Mesenchymal stem cell (in vitro differentiated cells and primary cell): ENCODE measurements at regions not wholly inside any gene's neighbourhood (a gene's known extent, or its start where the extent isn't known, plus 50 kb on each side); places are given as distances from the start of the nearest gene placed in this dataset.
"Not testable (repeated sequence)": the region's sequence is repeated elsewhere in the genome, so short reads cannot be mapped to it uniquely, and the experiment has no call there.

ENCODE experiments used
- DNase-seq: peaks from one replicate; pipeline ENCODE4 v3.0.0-alpha.2; 2013
- H2AFZ ChIP-seq: one replicate; pipeline ENCODE4 v1.6.1; 2013; ENCODE audit warnings: low read depth, mild to moderate bottlenecking, control low read depth, inconsistent platforms, low read length, moderate library complexity
- H2AK5ac ChIP-seq: 2 replicates; pipeline ENCODE4 v1.6.1; 2013; ENCODE audit warnings: low read length, moderate library complexity, mild to moderate bottlenecking, inconsistent platforms; ENCODE audit not compliant: severe bottlenecking
- H2BK120ac ChIP-seq: one replicate; pipeline ENCODE4 v1.6.1; 2013; ENCODE audit warnings: low read depth, mild to moderate bottlenecking, inconsistent platforms, low read length, moderate library complexity
- H2BK12ac ChIP-seq, 2 experiments: one replicate each; pipeline ENCODE4 v1.6.1; 2013; ENCODE audit warnings: inconsistent platforms in 2 of 2, low read length in 2 of 2, mild to moderate bottlenecking in 2 of 2, moderate library complexity in 2 of 2, control low read depth in 1 of 2
- H2BK15ac ChIP-seq: one replicate; pipeline ENCODE4 v1.6.1; 2013; ENCODE audit warnings: mild to moderate bottlenecking, low read depth, inconsistent platforms; ENCODE audit not compliant: poor library complexity, severe bottlenecking
- H2BK5ac ChIP-seq: 2 replicates; pipeline ENCODE4 v1.6.1; 2013; ENCODE audit warnings: low read depth, mild to moderate bottlenecking, low read length, control low read depth, inconsistent platforms; ENCODE audit not compliant: poor library complexity, severe bottlenecking
- H3K14ac ChIP-seq, 2 experiments: one replicate each; pipeline ENCODE4 v1.6.1; 2013; ENCODE audit warnings: inconsistent platforms in 2 of 2, low read length in 2 of 2, control low read depth in 1 of 2, mild to moderate bottlenecking in 1 of 2, moderate library complexity in 1 of 2
- H3K18ac ChIP-seq, 2 experiments: one replicate each; pipeline ENCODE4 v1.6.1; 2013; ENCODE audit warnings: inconsistent platforms in 2 of 2, low read length in 2 of 2, control low read depth in 1 of 2, low read depth in 1 of 2, mild to moderate bottlenecking in 1 of 2
- H3K23ac ChIP-seq, 2 experiments: one replicate each; pipeline ENCODE4 v1.6.1; 2013; ENCODE audit warnings: inconsistent platforms in 2 of 2, low read length in 2 of 2, mild to moderate bottlenecking in 2 of 2, moderate library complexity in 2 of 2, control low read depth in 1 of 2
- H3K27ac ChIP-seq: 2 replicates; pipeline ENCODE4 v1.5.1; 2013; ENCODE audit warnings: mild to moderate bottlenecking, moderate library complexity, low read length, control low read depth, inconsistent platforms; ENCODE audit not compliant: poor library complexity, severe bottlenecking
- H3K27me3 ChIP-seq, 2 experiments: 2 replicates each; pipeline versions ENCODE4 v1.6.1 to v1.7.0; 2013; ENCODE audit warnings: low read length in 2 of 2, mild to moderate bottlenecking in 2 of 2, moderate library complexity in 2 of 2, control low read depth in 1 of 2, inconsistent platforms in 1 of 2; ENCODE audit not compliant: control insufficient read depth in 1 of 2, insufficient read depth in 1 of 2
- H3K36me3 ChIP-seq, 2 experiments: 2 replicates each; pipeline versions ENCODE4 v1.6.1 to v1.7.0; 2013; ENCODE audit warnings: low read length in 2 of 2, control low read depth in 1 of 2, inconsistent platforms in 1 of 2, low read depth in 1 of 2, mild to moderate bottlenecking in 1 of 2; ENCODE audit not compliant: insufficient read depth in 2 of 2, control insufficient read depth in 1 of 2
- H3K4ac ChIP-seq, 2 experiments: one replicate each; pipeline ENCODE4 v1.6.1; 2013; ENCODE audit warnings: inconsistent platforms in 2 of 2, low read length in 2 of 2, mild to moderate bottlenecking in 2 of 2, moderate library complexity in 2 of 2, control low read depth in 1 of 2, low read depth in 1 of 2
- H3K4me1 ChIP-seq: 2 replicates; pipeline ENCODE4 v1.6.1; 2013; ENCODE audit warnings: low read depth, low read length, control low read depth; ENCODE audit not compliant: control insufficient read depth, insufficient read depth
- H3K4me2 ChIP-seq: 2 replicates; pipeline ENCODE4 v1.6.1; 2013; ENCODE audit warnings: low read length, mild to moderate bottlenecking, inconsistent platforms; ENCODE audit not compliant: poor library complexity, severe bottlenecking
- H3K4me3 ChIP-seq, 2 experiments: 2 replicates each; pipeline versions ENCODE4 v1.5.1 to v1.7.0; 2013; ENCODE audit warnings: low read length in 2 of 2, mild to moderate bottlenecking in 2 of 2, control low read depth in 1 of 2, low read depth in 1 of 2; ENCODE audit not compliant: insufficient read depth in 1 of 2
- H3K79me1 ChIP-seq: replicated peaks from 2 replicates; pipeline ENCODE4 v1.6.1; 2013; ENCODE audit warnings: mild to moderate bottlenecking, control low read depth, low read length, inconsistent platforms; ENCODE audit not compliant: poor library complexity, severe bottlenecking
- H3K9ac ChIP-seq: 2 replicates; pipeline ENCODE4 v1.7.0; 2013; ENCODE audit warnings: mild to moderate bottlenecking, low read length, moderate library complexity
- H3K9me3 ChIP-seq: 2 replicates; pipeline ENCODE4 v1.7.0; 2013; ENCODE audit warnings: mild to moderate bottlenecking, low read length; ENCODE audit not compliant: control insufficient read depth
- H4K8ac ChIP-seq: one replicate; pipeline ENCODE4 v1.6.1; 2013; ENCODE audit warnings: inconsistent platforms, mild to moderate bottlenecking, low read length, moderate library complexity
- H4K91ac ChIP-seq: one replicate; pipeline ENCODE4 v1.6.1; 2013; ENCODE audit warnings: mild to moderate bottlenecking, low read length, inconsistent platforms
- WGBS: methylation state at CpG from one replicate; pipeline ENCODE4 v1.1.7; 2013; ENCODE audit warnings: mixed read lengths; 5-methylcytosine and 5-hydroxymethylcytosine counted together

DNA sequence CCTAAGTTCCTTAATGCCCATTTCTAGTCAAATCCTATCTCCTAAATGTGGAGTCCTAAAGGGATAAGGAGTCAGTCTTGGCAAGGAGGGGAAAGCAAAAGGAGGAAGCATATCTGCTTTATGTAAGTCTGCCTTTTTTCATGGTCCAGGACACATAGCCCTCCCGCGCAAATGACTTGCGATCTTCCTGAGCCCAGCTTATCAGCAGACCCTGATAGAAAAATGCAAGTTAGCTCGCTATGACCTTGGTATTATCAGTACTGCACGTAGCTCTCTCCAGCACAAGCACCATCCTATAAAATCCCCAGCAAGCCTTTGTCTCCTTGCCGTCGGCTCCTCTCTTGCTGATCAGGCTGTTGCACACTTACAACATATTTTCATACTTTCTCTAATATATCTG is 281.4 kb upstream of the KCNH7 start:
- DNase-seq: no peak
- Histone ChIP-seq H3K18ac (no peak overlapping the region), H3K4me1 (no peaks in the 10 kb centered on the region), H3K4me3 (peak overlapping the region in 1 of 2 experiments; percentile 8), H3K27ac (no peak overlapping the region), H3K36me3 (no peaks in the 10 kb centered on the region), H2BK120ac (no peak overlapping the region), H3K27me3 (peaks cover 0 to 5% of the 10 kb centered on the region in 2 experiments), H3K4me2 (no peak overlapping the region), H2BK12ac (no peak overlapping the region), H2BK15ac (no peak overlapping the region), H3K23ac (no peak overlapping the region), H3K79me1 (no peaks in the 10 kb centered on the region), H2BK5ac (no peak overlapping the region), H4K91ac (no peak overlapping the region), H2AFZ (no peak overlapping the region), H3K14ac (no peak overlapping the region), H3K9me3 (no peaks in the 10 kb centered on the region), H2AK5ac (no peak overlapping the region), H4K8ac (no peak overlapping the region), H3K9ac (no peak overlapping the region), H3K4ac (no peak overlapping the region)
- WGBS: 41% methylated on average over 7 of the region's 7 CpGs

DNA sequence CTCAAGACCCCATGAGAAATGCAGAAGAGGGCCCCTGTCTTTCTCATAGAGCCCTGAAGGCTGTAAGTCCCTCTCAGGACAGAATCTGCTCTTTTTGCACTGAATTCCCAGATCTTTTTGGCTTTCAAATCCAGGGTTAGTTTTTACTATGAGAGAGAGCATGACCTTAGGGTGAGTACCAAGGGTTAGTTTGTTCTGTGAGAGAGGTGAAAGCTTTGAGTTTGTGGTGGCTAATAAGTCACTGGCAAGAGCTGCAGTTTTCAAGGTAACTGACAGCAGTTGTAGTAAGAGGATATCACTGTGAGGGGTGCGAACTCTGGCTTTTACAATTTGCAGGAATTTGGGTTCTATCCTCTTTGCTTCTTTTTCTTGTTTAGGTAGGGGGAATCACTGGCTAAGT is 248.4 kb upstream of the KCNH7 start:
- H4K91ac ChIP-seq: no peak overlapping the region
- no peak for DNase-seq
- H2BK15ac ChIP-seq: no peak overlapping the region
- H3K14ac ChIP-seq: no peak overlapping the region
- H4K8ac ChIP-seq: no peak overlapping the region
- no peak overlapping the region for H3K4ac ChIP-seq
- no peak overlapping the region for H3K4me2 ChIP-seq
- H2BK5ac ChIP-seq: no peak overlapping the region
- H3K4me3 ChIP-seq: no peak overlapping the region
- WGBS: 90% methylated on average over 1 of the region's 1 CpG
- H3K18ac ChIP-seq: no peak overlapping the region
- no peaks in the 10 kb centered on the region for H3K27me3 ChIP-seq
- H3K23ac ChIP-seq: no peak overlapping the region
- no peak overlapping the region for H2AK5ac ChIP-seq
- peaks cover 11% of the 10 kb centered on the region for H3K9me3 ChIP-seq
- no peak overlapping the region for H2AFZ ChIP-seq
- H3K36me3 ChIP-seq: no peaks in the 10 kb centered on the region
- H3K27ac ChIP-seq: no peak overlapping the region
- H3K9ac ChIP-seq: no peak overlapping the region
- no peak overlapping the region for H2BK120ac ChIP-seq
- no peak overlapping the region for H2BK12ac ChIP-seq
- no peaks in the 10 kb centered on the region for H3K4me1 ChIP-seq
- no peaks in the 10 kb centered on the region for H3K79me1 ChIP-seq

DNA sequence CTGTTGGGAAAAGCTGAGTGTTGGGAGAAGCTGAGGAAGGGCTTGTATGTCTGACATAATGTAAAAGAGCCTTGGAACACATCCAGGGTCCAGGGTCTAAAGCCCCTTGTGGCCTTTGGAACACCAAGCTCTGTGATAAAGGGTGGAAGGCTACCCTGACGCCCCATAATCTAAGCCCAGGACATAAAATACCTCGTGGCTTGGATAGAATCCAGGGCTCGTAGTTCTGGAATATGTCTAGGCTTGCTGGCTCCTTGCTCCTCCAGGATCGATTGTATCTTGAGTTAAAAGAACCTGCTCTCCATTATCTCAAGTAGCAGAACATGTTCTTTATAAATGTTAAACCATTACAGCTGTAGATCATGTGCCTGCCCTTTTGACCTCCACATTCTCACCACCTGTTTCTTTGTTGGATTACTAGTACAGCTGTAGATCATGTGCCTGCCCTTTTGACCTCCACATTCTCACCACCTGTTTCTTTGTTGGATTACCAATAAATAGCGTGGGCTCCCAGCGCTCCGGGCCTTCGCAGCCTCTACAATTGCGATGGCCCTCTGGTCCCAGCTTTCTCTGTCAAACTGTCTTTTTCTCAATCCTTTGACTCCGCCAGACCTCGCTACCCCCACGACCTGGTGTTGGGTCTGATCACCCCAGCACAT is 246.9 kb upstream of the KCNH7 start:
- whole genome bisulfite sequencing: 79% methylated on average over 11 of the region's 12 CpGs
- not testable (repeated sequence) for H2BK120ac ChIP-seq, H3K9ac ChIP-seq, H3K23ac ChIP-seq, H3K4me1 ChIP-seq, H3K79me1 ChIP-seq, H3K4me3 ChIP-seq, H2BK12ac ChIP-seq, H3K27me3 ChIP-seq, DNase-seq, H4K8ac ChIP-seq, H3K14ac ChIP-seq, H2BK5ac ChIP-seq, H2BK15ac ChIP-seq, H3K4ac ChIP-seq, H3K36me3 ChIP-seq, H3K18ac ChIP-seq, H4K91ac ChIP-seq, H2AFZ ChIP-seq, H3K27ac ChIP-seq, H3K4me2 ChIP-seq
- Histone ChIP-seq H2AK5ac (peak overlapping the region; percentile 48), H3K9me3 (peaks cover 16% of the 10 kb centered on the region)

DNA sequence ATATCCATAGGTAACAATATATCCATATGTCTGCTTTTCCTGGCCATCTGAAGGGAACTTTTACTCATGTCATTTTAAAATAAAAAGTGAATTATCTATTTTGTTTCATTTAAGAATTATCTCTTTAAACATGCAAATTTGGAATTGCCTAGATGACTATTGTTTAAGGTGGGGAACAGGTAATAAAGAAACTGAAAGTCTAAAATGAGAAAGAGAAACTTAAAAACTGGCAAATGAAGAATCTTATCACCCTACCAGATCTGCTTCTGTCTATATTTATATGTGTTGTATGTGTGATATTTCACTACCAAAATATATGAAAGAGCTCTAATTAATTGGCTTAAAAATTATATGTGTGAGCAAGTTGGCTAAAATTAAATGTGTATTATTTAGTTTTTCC is 243.2 kb upstream of the KCNH7 start:
- Histone ChIP-seq H3K4me1 (no peaks in the 10 kb centered on the region), H3K79me1 (no peaks in the 10 kb centered on the region), H2AFZ (no peak overlapping the region), H3K27me3 (no peaks in the 10 kb centered on the region), H2BK120ac (no peak overlapping the region), H2BK5ac (no peak overlapping the region), H3K9ac (no peak overlapping the region), H3K14ac (no peak overlapping the region), H2BK12ac (no peak overlapping the region), H2AK5ac (no peak overlapping the region), H3K23ac (no peak overlapping the region), H2BK15ac (no peak overlapping the region), H3K36me3 (no peaks in the 10 kb centered on the region), H3K9me3 (peaks cover 24% of the 10 kb centered on the region), H3K18ac (no peak overlapping the region), H3K4me3 (no peak overlapping the region), H4K91ac (no peak overlapping the region), H4K8ac (no peak overlapping the region), H3K4ac (no peak overlapping the region), H3K27ac (no peak overlapping the region), H3K4me2 (no peak overlapping the region)
- DNase-seq: no peak
